22Rv1 (cell line): ENCODE measurements at regions not wholly inside any gene's neighbourhood (a gene's known extent, or its start where the extent isn't known, plus 50 kb on each side); places are given as distances from the start of the nearest gene placed in this dataset.

Experiments used
- CTCF ChIP-seq: fragments of 450-650 bp; IDR thresholded peaks from 2 replicates; pipeline ENCODE4 v1.5.1; 2017; ENCODE audit warnings: mild to moderate bottlenecking
- ZFX ChIP-seq: fragments of 450-650 bp; IDR thresholded peaks from 2 replicates; pipeline ENCODE4 v1.6.1; 2017; ENCODE audit warnings: antibody characterized with exemption, borderline replicate concordance

DNA sequence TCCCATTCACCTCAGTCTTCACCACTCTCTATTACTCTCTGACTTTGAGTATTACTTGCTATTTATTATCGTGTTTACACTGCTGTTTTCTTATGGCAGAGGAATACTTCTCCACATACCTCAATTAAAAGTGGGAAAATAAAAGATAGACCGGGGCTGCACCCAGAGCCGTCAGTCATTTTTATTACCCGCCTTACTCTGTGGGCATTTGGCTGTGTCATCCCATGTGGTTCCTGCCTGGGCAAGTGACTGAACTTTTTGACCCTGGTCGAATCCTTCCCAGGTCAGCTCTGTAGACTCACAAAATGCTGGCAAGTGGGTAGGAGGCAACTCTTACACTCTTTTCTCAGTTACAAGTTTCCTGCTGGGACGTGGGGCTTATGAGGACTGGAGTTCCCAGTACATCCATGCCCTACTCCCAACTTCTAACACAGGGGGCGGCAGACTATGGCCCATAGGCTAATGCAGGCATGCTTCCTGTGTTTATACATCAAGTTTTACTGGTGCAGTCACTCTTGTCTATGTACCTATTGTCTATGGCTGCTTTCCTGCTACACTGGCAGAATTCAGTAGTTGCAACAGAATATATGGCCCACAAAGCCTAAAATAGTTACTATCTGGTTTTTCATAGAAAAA is 69.5 kb upstream of the KCND3 start:
- no peak for TF ChIP-seq CTCF
- no peak for TF ChIP-seq ZFX
